SHP77 (cell line): ENCODE measurements at regions not wholly inside any gene's neighbourhood (a gene's known extent, or its start where the extent isn't known, plus 50 kb on each side); places are given as distances from the start of the nearest gene placed in this dataset.
"Not testable (repeated sequence)": the region's sequence is repeated elsewhere in the genome, so short reads cannot be mapped to it uniquely, and the experiment has no call there.

Experiments
- DNase-seq, 2 experiments: peaks; one replicate each; lab custom pipeline; 2025; lab: John Stamatoyannopoulos, UW

DNA sequence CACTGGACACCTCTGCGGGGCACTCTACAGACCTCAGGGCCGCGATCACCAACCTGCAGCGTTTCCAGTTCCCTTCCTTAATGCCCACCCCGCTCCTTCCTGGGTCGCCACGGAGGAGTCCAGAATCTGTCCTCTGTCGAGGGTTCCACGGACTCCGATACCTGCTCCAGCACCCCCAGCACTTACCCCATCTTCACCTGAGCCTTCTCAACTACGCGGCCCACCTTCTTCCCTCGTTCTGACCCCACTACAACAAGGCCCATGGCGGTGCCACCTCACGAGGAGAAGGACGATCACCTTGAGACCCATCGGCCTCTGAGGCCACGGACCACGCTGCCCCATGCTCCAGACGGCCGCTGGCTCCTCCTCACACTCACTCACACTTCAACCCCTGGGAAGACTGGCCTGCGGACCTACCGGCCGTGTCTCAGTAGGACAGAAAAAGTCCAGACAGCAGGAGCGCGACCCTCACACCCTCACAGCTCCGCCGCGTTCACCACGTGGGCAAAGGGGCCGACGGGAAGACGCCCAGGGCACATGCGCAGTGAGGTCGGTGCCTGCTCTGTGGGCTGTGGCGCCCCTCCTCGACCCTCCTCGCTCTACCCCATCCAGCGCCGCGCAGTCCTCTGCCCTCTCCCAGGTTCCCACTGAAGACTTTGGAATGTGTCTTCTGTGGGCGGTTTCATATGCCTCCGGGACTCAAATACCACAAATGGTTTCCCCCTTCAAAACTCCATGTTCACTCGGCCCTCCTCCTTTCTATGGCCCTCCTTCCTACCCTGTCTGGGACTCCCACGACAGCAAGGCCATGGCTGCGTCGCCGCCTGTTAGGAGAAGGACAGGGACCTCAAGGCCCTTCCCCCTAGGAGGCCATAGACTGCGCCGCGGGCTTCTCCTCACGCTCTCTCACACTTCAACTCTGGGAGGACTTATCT lies 193.9 kb upstream of the PHF14 start:
- DNase-seq = no peak

GRCh38 chr7:10780400-10780747 lies 193.3 kb upstream of the PHF14 start:
- DNase-seq = no peak

DNA sequence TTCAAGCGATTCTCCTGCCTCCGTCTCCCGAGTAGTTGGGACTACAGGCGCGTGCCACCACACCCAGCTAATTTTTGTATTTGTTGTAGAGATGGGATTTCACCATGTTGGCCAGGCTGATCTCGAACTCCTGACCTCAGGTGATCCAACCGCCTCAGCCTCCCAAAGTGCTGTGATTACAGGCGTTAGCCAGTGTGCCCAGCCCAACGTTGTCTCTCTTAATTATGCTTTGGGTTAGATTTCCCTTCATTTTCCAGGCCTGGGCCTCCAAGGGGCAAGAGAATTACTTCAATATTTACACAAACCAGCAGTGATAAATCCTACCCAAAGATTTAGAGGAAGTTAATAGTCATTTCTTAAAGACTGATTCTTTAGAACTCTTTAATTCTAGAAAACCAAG lies 186.7 kb upstream of the PHF14 start:
- DNase-seq = not testable (repeated sequence)

DNA sequence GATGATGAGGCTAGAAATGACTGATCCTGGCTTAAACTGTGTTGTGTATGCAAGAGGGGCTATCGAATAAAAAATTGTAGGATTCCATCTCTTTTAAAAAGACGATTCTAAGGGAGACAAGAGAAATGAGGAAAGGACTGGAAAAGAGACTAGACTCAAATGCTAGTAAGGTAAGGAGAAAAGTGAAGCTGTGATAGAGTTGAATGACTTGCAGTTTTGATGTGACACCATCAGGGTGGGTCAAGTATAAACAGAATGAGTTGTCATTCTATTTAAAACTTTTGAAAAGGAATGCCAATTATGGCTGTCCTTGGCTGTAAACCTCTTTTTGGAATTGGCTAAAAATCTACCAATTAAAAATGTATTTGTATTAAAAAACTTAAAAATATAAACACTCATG lies 184.5 kb upstream of the PHF14 start:
- no peak for DNase-seq

DNA sequence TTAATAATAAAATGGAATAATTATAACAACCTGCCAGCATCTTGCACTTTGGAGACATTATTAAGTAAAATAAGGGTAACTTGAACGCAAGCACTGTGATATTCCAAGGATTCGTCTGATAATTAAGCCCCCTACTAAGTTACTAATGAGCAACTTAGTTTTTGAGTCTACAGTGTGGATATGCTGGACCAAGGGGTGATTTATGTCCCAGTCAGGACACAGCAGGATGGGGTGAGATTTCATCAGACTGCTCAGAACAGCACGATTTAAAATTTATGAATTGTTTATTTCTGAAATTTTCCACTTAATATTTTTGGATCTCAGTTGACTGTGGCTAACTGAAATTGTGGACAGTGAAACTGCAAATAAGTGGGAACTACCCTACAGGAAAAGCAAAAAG lies 182.8 kb upstream of the PHF14 start:
- DNase-seq = no peak

- DNase-seq = no peak
Measured at GRCh38 chr7:10793995-10794775, 179.5 kb upstream of the PHF14 start.

GRCh38 chr7:10797157-10797556 lies 176.5 kb upstream of the PHF14 start:
- no peak for DNase-seq

DNA sequence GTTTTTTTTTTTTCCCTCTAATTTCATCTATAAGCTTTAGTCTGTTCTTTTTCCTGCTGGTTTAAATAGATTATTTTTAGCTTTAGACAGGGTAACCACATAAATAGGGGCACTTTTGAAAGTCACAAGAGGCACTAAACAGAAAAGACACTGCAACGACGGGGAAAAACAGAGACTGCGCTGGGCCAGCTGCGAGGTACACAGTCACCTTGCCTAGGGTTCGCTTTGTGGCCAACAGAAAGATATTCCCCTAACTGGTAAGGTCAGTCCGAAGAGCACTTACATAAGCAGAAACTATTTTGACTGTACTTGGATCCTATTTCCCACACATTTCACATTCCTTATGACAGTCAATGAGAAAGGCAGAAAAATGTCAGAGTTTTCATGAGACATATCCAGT lies 175.6 kb upstream of the PHF14 start:
- DNase-seq = no peak

- DNase-seq = no peak
Measured at GRCh38 chr7:10799475-10799874, 174.2 kb upstream of the PHF14 start.

DNA sequence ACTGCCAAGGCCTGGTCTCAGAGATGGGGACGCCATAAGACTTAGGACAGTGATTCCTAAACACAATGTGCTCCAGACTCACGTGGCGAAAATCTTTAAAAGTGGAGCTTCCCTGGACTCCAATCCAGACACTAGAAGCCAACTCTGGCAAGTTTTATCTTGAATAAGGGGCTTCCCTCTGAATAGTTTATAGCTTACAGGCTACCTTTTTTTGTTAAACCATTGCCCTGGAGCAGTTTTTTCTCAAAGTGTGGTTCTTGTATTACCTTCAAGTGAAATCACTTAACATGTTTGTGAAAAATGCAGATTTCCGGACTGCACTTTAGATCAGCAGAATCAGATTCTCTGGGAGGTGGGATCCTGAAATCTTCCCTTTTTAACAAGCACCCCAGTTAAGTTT lies 171.7 kb upstream of the PHF14 start:
- no peak for DNase-seq

DNA sequence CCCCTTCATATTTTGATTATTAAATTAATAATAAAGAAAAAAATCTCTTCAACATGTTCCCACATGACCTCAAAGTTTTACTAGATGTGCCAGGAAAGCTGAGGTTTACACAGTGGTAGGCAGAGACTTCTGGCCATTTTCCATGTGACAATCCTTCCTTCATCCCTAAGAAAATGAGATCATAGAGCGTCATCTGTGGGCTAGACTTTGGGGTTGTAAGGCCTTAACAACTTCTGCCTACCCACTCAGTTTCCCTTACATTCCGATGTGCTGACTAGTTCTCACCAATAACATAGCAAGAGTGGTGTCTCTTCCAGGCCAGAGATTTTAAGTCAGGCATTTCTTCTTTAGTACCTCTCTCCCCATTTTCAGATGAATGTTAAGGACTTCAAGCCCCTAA lies 171.1 kb upstream of the PHF14 start:
- no peak for DNase-seq

DNA sequence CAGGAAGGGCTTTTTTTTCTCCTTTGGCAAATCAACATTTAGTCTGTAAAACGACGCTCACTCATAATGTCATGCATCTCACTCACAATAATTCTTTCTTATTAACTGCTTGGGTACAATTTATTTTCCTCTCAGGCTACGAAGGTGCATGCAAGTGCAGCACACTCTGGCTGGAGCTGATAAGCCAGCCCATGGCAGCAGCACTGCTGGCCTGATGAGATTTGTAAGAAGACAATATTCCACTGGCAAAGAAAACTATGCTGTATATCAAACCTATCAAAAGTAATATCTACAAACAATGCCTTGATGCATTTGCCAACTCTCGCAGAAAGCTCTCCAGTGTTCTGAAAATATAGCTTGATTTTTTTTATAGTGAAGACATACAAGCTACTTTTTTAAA lies 170.0 kb upstream of the PHF14 start:
- no peak for DNase-seq

DNA sequence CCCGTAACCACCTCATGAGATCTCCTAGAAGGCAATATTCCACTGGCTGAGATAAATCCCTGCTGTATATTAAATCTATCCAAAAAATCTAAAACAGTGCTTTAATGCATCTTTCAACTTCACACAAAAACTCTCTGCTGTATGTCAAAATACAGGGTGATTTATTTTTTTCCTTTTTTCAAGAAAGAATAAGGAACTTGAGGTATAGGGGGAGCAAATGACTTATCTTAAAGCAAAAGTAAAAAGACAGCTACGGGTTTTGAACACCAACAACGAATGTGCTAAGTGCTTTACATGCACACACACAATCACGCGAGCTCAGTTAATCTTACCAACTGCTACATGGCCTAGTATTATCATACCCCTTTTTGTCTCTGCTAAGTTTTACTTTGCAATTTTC lies 168.9 kb upstream of the PHF14 start:
- DNase-seq = no peak

DNA sequence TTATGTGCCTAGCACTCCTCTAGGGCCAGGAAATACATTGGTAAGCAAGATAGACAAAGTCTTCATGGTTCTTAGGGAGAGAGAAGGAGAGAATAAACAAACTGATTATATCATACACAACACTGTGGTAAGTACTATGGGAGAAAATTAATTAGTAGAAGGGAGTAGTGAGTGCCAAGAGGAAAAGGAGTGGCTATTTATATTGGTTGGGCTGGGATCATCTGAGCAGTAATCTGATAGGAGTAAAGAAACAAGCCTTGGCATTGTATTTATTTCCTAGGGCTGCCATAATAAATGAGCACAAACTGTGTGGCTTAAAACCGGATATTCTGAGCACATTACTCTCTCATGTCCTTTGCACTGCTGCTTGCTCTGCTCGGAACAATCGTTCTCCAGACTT lies 158.1 kb upstream of the PHF14 start:
- no peak for DNase-seq

- DNase-seq = no peak
Measured at GRCh38 chr7:10821156-10821555, 152.5 kb upstream of the PHF14 start.

DNA sequence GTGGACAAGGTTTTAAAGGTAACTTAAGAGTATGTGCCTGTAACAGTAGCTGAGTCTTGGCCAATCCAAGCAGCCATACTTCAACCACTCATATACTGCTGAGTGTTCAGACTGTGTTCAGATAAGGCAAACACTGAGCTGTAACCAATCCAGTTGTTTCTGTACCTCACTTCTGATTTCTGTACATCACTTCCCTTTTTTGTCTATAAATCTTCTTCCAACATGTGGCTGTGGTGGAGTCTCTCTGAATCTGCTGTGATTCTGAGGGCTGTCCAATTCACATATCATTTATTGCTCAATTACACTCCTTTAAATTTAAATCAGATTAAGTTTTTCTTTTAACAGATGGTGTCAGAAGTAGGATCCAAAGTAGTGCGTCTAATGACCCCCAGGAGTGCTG lies 149.5 kb upstream of the PHF14 start:
- DNase-seq = no peak

GRCh38 chr7:10838228-10838627 lies 135.4 kb upstream of the PHF14 start:
- DNase-seq = no peak

- no peak for DNase-seq
Measured at GRCh38 chr7:10845225-10845624, 128.4 kb upstream of the PHF14 start.

DNA sequence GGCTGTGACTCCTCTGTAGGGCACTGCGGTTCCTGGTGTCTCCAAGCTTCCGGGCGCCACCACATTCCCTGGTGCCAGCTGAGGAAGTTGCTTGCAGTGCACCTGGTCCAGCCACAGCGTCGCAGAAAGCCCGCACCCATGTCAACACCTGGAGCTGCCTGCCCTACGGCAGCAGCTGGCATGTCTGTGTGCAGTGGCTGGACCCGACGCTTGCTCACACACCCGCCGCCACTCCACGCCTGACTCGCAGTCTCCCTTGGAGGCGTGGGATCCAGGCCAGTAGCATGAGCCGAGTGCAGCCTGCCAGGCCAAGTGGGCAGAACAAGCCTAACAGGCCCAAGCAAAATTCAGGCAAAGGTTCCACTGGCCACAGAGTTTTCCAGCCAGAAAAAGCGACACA lies 118.1 kb upstream of the PHF14 start:
- DNase-seq = peak; percentile 36 to 66

GRCh38 chr7:10860516-10860915 lies 113.2 kb upstream of the PHF14 start:
- no peak for DNase-seq

GRCh38 chr7:10863476-10863875 lies 110.2 kb upstream of the PHF14 start:
- DNase-seq = no peak

DNA sequence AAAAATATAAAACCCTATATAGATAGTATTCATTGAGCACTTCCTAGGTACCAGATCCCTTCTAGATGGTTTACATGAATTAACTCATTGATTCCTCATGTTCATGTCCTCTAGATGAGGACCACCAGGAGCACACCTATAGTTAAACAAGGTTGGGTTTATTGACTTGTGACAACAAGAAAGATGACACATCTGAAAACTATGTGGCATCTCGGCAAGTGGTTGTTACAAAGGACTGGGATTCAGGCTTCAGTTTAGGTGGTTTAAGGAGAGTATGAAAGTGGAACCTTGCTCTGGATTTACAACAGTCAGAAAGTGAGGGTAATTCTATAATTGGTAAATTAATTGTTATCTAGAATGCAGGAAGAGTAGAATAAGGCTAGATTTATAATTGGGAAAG lies 99.0 kb upstream of the PHF14 start:
- DNase-seq = no peak

GRCh38 chr7:10875080-10875479 lies 98.6 kb upstream of the PHF14 start:
- DNase-seq = no peak
